SK-N-SH treated with all-trans-retinoic acid at 6 μM for 48 hours (cell line): ENCODE measurements at regions not wholly inside any gene's neighbourhood (a gene's known extent, or its start where the extent isn't known, plus 50 kb on each side); places are given as distances from the start of the nearest gene placed in this dataset.
A peak's percentile ranks its signal among the peaks of the same experiment; 100 is the strongest.

Source experiments
- ATAC-seq: fragments of 200-7000 bp; cut with Tn5 transposase; 3 replicates; pipeline ENCODE4 v1.9.1; 2020; ENCODE audit warnings: mild to moderate bottlenecking, moderate library complexity
- ARNTL ChIP-seq: fragments of 450-650 bp; formaldehyde crosslinking; IDR thresholded peaks from 2 replicates; pipeline ENCODE4 v1.5.0; 2020; ENCODE audit warnings: low read depth, mild to moderate bottlenecking, moderate library complexity, borderline replicate concordance
- BACH2 ChIP-seq: fragments of 250-450 bp; sonication (Bioruptor Pico); IDR thresholded peaks from 2 replicates; pipeline ENCODE4 v1.9.0; 2021; ENCODE audit warnings: mild to moderate bottlenecking, borderline replicate concordance
- CSDC2 ChIP-seq: fragments of 250-450 bp; sonication (Bioruptor Pico); IDR thresholded peaks from 2 replicates; pipeline ENCODE4 v1.5.0; 2020; ENCODE audit warnings: mild to moderate bottlenecking, moderate library complexity
- CSRNP3 ChIP-seq: fragments of 250-450 bp; sonication (Bioruptor Pico); IDR thresholded peaks from 2 replicates; pipeline ENCODE4 v1.5.1; 2021; ENCODE audit warnings: mild to moderate bottlenecking, moderate library complexity
- ESRRG ChIP-seq: fragments of 250-450 bp; sonication (Bioruptor Pico); IDR thresholded peaks from 2 replicates; pipeline ENCODE4 v1.6.1; 2021; ENCODE audit warnings: mild to moderate bottlenecking
- ISL1 ChIP-seq: fragments of 250-450 bp; sonication (Bioruptor Pico); IDR thresholded peaks from 2 replicates; pipeline ENCODE4 v2.1.2; 2022; ENCODE audit warnings: mild to moderate bottlenecking, moderate library complexity
- OSR1 ChIP-seq: fragments of 250-450 bp; sonication (Bioruptor Pico); IDR thresholded peaks from 2 replicates; pipeline ENCODE4 v1.8.0; 2022; ENCODE audit warnings: moderate library complexity, mild to moderate bottlenecking, inconsistent platforms
- PATZ1 ChIP-seq: fragments of 250-450 bp; sonication (Bioruptor Pico); IDR thresholded peaks from 2 replicates; pipeline ENCODE4 v1.8.0; 2020; ENCODE audit warnings: mild to moderate bottlenecking, moderate library complexity, borderline replicate concordance
- POU6F1 ChIP-seq: fragments of 250-450 bp; sonication (Bioruptor Pico); IDR thresholded peaks from 2 replicates; pipeline ENCODE4 v1.8.0; 2021; ENCODE audit warnings: low read depth, mild to moderate bottlenecking, moderate library complexity, borderline replicate concordance
- PPARA ChIP-seq: fragments of 250-450 bp; sonication (Bioruptor Pico); IDR thresholded peaks from 2 replicates; pipeline ENCODE4 v1.5.0; 2020; ENCODE audit warnings: mild to moderate bottlenecking, borderline replicate concordance
- SNAI2 ChIP-seq: fragments of 250-450 bp; sonication (Bioruptor Pico); IDR thresholded peaks from 2 replicates; pipeline ENCODE4 v1.5.0; 2020; ENCODE audit warnings: mild to moderate bottlenecking, moderate library complexity
- TCF4 ChIP-seq: fragments of 250-450 bp; sonication (Bioruptor Pico); IDR thresholded peaks from 2 replicates; pipeline ENCODE4 v1.8.0; 2021; ENCODE audit warnings: mild to moderate bottlenecking, moderate library complexity, borderline replicate concordance
- TOX ChIP-seq: fragments of 250-450 bp; sonication (Bioruptor Pico); IDR thresholded peaks from 2 replicates; pipeline ENCODE4 v1.8.0; 2021; ENCODE audit warnings: mild to moderate bottlenecking, moderate library complexity, borderline replicate concordance
- TSHZ2 ChIP-seq: fragments of 250-450 bp; sonication (Bioruptor Pico); IDR thresholded peaks from 2 replicates; pipeline ENCODE4 v1.5.0; 2020; ENCODE audit warnings: mild to moderate bottlenecking, moderate library complexity
- ZC3H10 ChIP-seq: fragments of 250-450 bp; sonication (Bioruptor Pico); IDR thresholded peaks from 2 replicates; pipeline ENCODE4 v1.5.1; 2021; ENCODE audit warnings: mild to moderate bottlenecking, moderate library complexity
- ZFP3 ChIP-seq: fragments of 250-450 bp; sonication (Bioruptor Pico); IDR thresholded peaks from 2 replicates; pipeline ENCODE4 v1.5.0; 2020; ENCODE audit warnings: mild to moderate bottlenecking, moderate library complexity
- ZNF565 ChIP-seq: fragments of 450-650 bp; formaldehyde crosslinking; conservative IDR thresholded peaks from 2 replicates; pipeline ENCODE4 v1.5.0; 2020; ENCODE audit warnings: low read depth, mild to moderate bottlenecking, moderate library complexity
- ZNF70 ChIP-seq: fragments of 450-650 bp; formaldehyde crosslinking; IDR thresholded peaks from 2 replicates; pipeline ENCODE4 v1.5.0; 2020; ENCODE audit warnings: mild to moderate bottlenecking, moderate library complexity
- ZNF8 ChIP-seq: fragments of 450-650 bp; formaldehyde crosslinking; IDR thresholded peaks from 2 replicates; pipeline ENCODE4 v1.5.0; 2020; ENCODE audit warnings: mild to moderate bottlenecking, moderate library complexity

- no peak for TF ChIP-seq POU6F1 (CRISPR knock-in tag)
- TF ChIP-seq ARNTL (CRISPR knock-in tag): no peak
- no peak for TF ChIP-seq CSRNP3
- peak; percentile 41; the same call in 1 of the 2 replicates for TF ChIP-seq ZNF8
- ATAC-seq: peak; percentile 79
Measured at GRCh38 chr6:28597217-28597835, 71.6 kb downstream of the GPX5 start.

GRCh38 chr6:28597924-28598722 lies 72.4 kb downstream of the GPX5 start:
- peak; percentile 65 for ATAC-seq
- TF ChIP-seq TOX (CRISPR knock-in tag) (no peak), OSR1 (CRISPR knock-in tag) (no peak), CSRNP3 (no peak)

GRCh38 chr6:28598757-28599686 lies 73.3 kb downstream of the GPX5 start:
- no peak for ATAC-seq
- TF ChIP-seq ZNF70 (CRISPR knock-in tag) (no peak), ZFP3 (no peak), BACH2 (CRISPR knock-in tag) (no peak), ZNF8 (no peak), POU6F1 (CRISPR knock-in tag) (no peak), TSHZ2 (CRISPR knock-in tag) (no peak), ISL1 (no peak), PATZ1 (no peak), PPARA (CRISPR knock-in tag) (no peak), SNAI2 (CRISPR knock-in tag) (no peak), ARNTL (CRISPR knock-in tag) (no peak), CSDC2 (CRISPR knock-in tag) (no peak), ESRRG (no peak), TCF4 (no peak), ZC3H10 (CRISPR knock-in tag) (no peak), ZNF565 (CRISPR knock-in tag) (no peak)
